K562 (cell line): ENCODE measurements at regions not wholly inside any gene's neighbourhood (a gene's known extent, or its start where the extent isn't known, plus 50 kb on each side); places are given as distances from the start of the nearest gene placed in this dataset.

Source experiments
- ATAC-seq: fragments of 200-7000 bp; cut with Tn5 transposase; 3 replicates; pipeline ENCODE4 v1.9.1; 2020; ENCODE audit warnings: moderate library complexity
- BruUV-seq: library from RNA; stranded (reverse); fragments of 400-500 nt; replicated peaks from 2 replicates; lab custom pipeline; 2021; lab: Mats Ljungman, UMichigan
- CTCF ChIA-PET: fragments of 300-600 bp; formaldehyde crosslinking; extraction: SDS; loops from one replicate; lab custom pipeline; 2021; ENCODE audit warnings: low intra/inter-chr PET ratio; lab: Yijun Ruan, JAX
- POLR2A ChIA-PET: fragments of 300-600, 350-650 bp; sonication (Branson Sonifier 250); formaldehyde crosslinking; extraction: SDS; loops from one replicate; lab custom pipeline; 2021; ENCODE audit warnings: antibody characterized with exemption, inconsistent platforms; lab: Yijun Ruan, JAX
- DNase-seq, 4 experiments: peaks; one replicate each; pipeline versions ENCODE4 v3.0.0 to v3.0.0-alpha.2; 2011 to 2018; ENCODE audit warnings: low spot score in 3 of 4, mixed read lengths in 3 of 4; ENCODE audit errors: extremely low read depth in 1 of 4
- FAIRE-seq: peaks from 2 replicates; lab custom pipeline; 2011; peaks lifted over from hg19 to GRCh38; lab: Jason Lieb, UNC
- H2AFZ ChIP-seq: 2 replicates; pipeline ENCODE4 v1.6.0; 2011; ENCODE audit warnings: low read depth, low read length, control low read depth, inconsistent platforms
- H3K27ac ChIP-seq: fragments of 200-600 bp; 3 replicates; pipeline ENCODE4 v1.8.0; 2011; ENCODE audit warnings: low read depth, mild to moderate bottlenecking, control low read depth, inconsistent platforms, low read length, moderate library complexity, mixed read lengths; ENCODE audit errors: extremely low read depth
- H3K27me3 ChIP-seq, 2 experiments: fragments of 300-600 bp in 1 of 2; 2 replicates in 1 of 2; 3 replicates in 1 of 2; pipeline versions ENCODE4 v1.6.0 to v1.8.0; 2011; ENCODE audit warnings: inconsistent platforms in 2 of 2, low read length in 2 of 2, mild to moderate bottlenecking in 1 of 2, mixed read lengths in 1 of 2, moderate library complexity in 1 of 2; ENCODE audit not compliant: control insufficient read depth in 2 of 2, insufficient read depth in 2 of 2
- H3K36me3 ChIP-seq: fragments of 300-600 bp; 3 replicates; pipeline ENCODE4 v1.8.0; 2011; ENCODE audit warnings: mild to moderate bottlenecking, low read length, inconsistent platforms; ENCODE audit not compliant: control insufficient read depth, insufficient read depth
- H3K4me1 ChIP-seq, 2 experiments: fragments of 200-600 bp in 1 of 2; replicated peaks in 1 of 2; 2 replicates in 1 of 2; 3 replicates in 1 of 2; pipeline versions ENCODE4 v1.5.1 to v1.8.0; 2011; ENCODE audit warnings: inconsistent platforms in 2 of 2, low read length in 2 of 2, mild to moderate bottlenecking in 1 of 2, mixed read lengths in 1 of 2, moderate library complexity in 1 of 2; ENCODE audit not compliant: control insufficient read depth in 2 of 2, insufficient read depth in 2 of 2
- H3K4me2 ChIP-seq: 2 replicates; pipeline ENCODE4 v1.6.1; 2011; ENCODE audit warnings: low read length, control low read depth, inconsistent platforms, mixed read lengths; ENCODE audit not compliant: insufficient read depth
- H3K4me3 ChIP-seq: fragments of 200-600 bp; sonication (generic), shearing (Covaris generic); 2 replicates; pipeline ENCODE4 v1.5.1; 2016; ENCODE audit warnings: control low read depth, inconsistent platforms
- H3K79me2 ChIP-seq: fragments of 200-600 bp; 3 replicates; pipeline ENCODE4 v1.8.0; 2011; ENCODE audit warnings: low read length, inconsistent platforms; ENCODE audit not compliant: control insufficient read depth, insufficient read depth
- H3K9ac ChIP-seq, 2 experiments: 2 replicates each; pipeline versions ENCODE4 v1.6.0 to v1.6.1; 2011; ENCODE audit warnings: low read depth in 2 of 2, low read length in 2 of 2, control low read depth in 1 of 2, inconsistent platforms in 1 of 2, mild to moderate bottlenecking in 1 of 2, mixed read lengths in 1 of 2; ENCODE audit not compliant: insufficient read depth in 1 of 2
- H3K9me1 ChIP-seq: one replicate; pipeline ENCODE4 v1.6.0; 2011; ENCODE audit warnings: inconsistent platforms, mild to moderate bottlenecking, low read length, moderate library complexity; ENCODE audit not compliant: control insufficient read depth, insufficient read depth
- H3K9me3 ChIP-seq: replicated peaks from 2 replicates; pipeline ENCODE4 v1.5.1; 2011; ENCODE audit warnings: low read depth, low read length, inconsistent platforms; ENCODE audit not compliant: control insufficient read depth, insufficient read depth
- H4K20me1 ChIP-seq: replicated peaks from 2 replicates; pipeline ENCODE4 v1.6.1; 2011; ENCODE audit warnings: low read length, inconsistent platforms, mixed read lengths; ENCODE audit not compliant: control insufficient read depth, insufficient read depth
- FOSL1 ChIP-seq: fragments of 200-800 bp; sonication (Bioruptor generic); conservative IDR thresholded peaks from 2 replicates; pipeline ENCODE4 v1.6.1; 2016; ENCODE audit warnings: missing genetic modification characterization, missing compliant biosample characterization
- JUND ChIP-seq, 2 experiments: IDR thresholded peaks; 2 replicates in 1 of 2; 3 replicates in 1 of 2; pipeline ENCODE4 v1.6.1; 2011; ENCODE audit warnings: borderline replicate concordance in 2 of 2, low read depth in 2 of 2, low read length in 2 of 2, improper control_type of control experiment in 1 of 2, missing biosample characterization in 1 of 2, missing genetic modification characterization in 1 of 2, missing genetic modification reagents in 1 of 2
- ZNF707 ChIP-seq: fragments of 250-450 bp; sonication (Bioruptor Pico); conservative IDR thresholded peaks from 2 replicates; pipeline ENCODE4 v1.8.0; 2022; ENCODE audit warnings: inconsistent platforms, mild to moderate bottlenecking, moderate library complexity
- WGBS: fragments of 100-300 bp; shearing (Covaris generic); methylation state at CpG from one replicate; pipeline ENCODE4 v1.1.6; 2016; ENCODE audit warnings: low coverage, mixed read lengths; ENCODE audit not compliant: insufficient coverage; ENCODE audit errors: missing lambda C conversion rate; 5-methylcytosine and 5-hydroxymethylcytosine counted together
- in situ Hi-C: fragments of 300-500 bp; cut with MboI; formaldehyde crosslinking; loops from 4 replicates; pipeline ENCODE4 v1.15.0; 2018; ENCODE audit warnings: inconsistent platforms, mixed read lengths
- intact Hi-C: fragments of 100-400 bp; cut with micrococcal nuclease; formaldehyde crosslinking; loops from 2 replicates; pipeline ENCODE4 v1.14.2; 2022
- TF ChIP-seq, protein P1 (sequence below): fragments of 250-450 bp; sonication (Bioruptor Pico); IDR thresholded peaks from 2 replicates; pipeline ENCODE4 v1.4.0; 2020; ENCODE audit warnings: borderline replicate concordance
- TF ChIP-seq, protein P2 (sequence below): fragments of 250-450 bp; sonication (Bioruptor Pico); IDR thresholded peaks from 2 replicates; pipeline ENCODE4 v1.5.0; 2022; ENCODE audit warnings: mild to moderate bottlenecking

GRCh38 chr2:176991411-176991810 is 221.2 kb upstream of the HNRNPA3 start (continued):
- TF ChIP-seq, protein P1, sequence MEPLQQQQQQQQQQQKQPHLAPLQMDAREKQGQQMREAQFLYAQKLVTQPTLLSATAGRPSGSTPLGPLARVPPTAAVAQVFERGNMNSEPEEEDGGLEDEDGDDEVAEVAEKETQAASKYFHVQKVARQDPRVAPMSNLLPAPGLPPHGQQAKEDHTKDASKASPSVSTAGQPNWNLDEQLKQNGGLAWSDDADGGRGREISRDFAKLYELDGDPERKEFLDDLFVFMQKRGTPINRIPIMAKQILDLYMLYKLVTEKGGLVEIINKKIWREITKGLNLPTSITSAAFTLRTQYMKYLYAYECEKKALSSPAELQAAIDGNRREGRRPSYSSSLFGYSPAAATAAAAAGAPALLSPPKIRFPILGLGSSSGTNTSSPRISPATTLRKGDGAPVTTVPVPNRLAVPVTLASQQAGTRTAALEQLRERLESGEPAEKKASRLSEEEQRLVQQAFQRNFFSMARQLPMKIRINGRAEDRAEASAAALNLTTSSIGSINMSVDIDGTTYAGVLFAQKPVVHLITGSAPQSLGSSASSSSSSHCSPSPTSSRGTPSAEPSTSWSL: no peak
- TF ChIP-seq ZNF707 (CRISPR knock-in tag): no peak

DNA sequence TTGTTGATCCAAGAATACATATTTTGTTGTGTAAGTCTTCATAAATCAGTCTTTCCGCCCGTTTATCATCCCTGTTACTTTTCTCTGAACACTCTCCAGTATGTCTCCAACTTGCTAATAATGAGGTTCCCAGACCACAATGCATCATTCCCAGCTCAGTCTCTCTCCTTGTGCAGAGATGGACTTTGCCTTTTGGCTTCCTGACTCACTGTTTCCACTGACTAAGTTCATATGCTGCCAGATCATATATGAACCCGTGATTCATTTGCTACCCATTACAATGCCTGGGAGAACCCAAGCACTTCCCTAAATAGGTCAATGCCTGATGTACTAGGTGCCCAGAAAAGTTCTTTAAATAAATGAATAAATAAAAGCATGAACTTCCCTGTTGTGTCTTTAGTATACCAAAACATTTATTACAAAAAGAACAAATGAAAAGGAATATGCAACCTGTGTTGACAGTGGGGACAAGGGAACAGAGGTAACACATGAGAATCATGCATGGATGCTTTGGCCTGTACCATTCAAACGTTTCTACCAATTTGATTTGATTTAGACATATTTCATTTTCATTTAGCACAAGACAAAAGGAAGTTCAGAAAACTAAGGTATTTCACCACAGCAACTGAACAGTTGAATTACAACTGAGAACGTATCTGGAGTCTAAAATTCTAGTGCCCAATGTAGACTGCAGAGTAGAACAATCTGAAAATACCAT is 215.4 kb upstream of the HNRNPA3 start:
- no peak for DNase-seq
- Histone ChIP-seq H3K4me3 (no peak overlapping the region), H3K27me3 (no peaks in the 10 kb centered on the region), H3K79me2 (no peaks in the 10 kb centered on the region), H4K20me1 (no peaks in the 10 kb centered on the region), H3K9me3 (no peaks in the 10 kb centered on the region), H3K4me2 (no peak overlapping the region), H3K9ac (no peak overlapping the region), H3K27ac (no peak overlapping the region), H3K9me1 (no peaks in the 10 kb centered on the region), H3K4me1 (no peaks in the 10 kb centered on the region; a peak in 1 of 5 replicates), H3K36me3 (no peaks in the 10 kb centered on the region), H2AFZ (no peak overlapping the region)
- in situ Hi-C loops (no loop called here), intact Hi-C loops (no loop called here)
- WGBS: 7% methylated on average over 5 of the region's 5 CpGs
- TF ChIP-seq JUND (IDR thresholded peaks at IDR 0.05; ENCODE audit: borderline replicate concordance, low read depth, low read length) (no peak), JUND (tag; IDR thresholded peaks at IDR 0.05; ENCODE audit: borderline replicate concordance, low read depth, low read length) (0 out of 3 replicates have a peak, but pooled peaks have one; percentile 26), FOSL1 (tag) (0 out of 2 replicates have a peak, but pooled peaks have one; percentile 39)
- TF ChIP-seq, protein P2, sequence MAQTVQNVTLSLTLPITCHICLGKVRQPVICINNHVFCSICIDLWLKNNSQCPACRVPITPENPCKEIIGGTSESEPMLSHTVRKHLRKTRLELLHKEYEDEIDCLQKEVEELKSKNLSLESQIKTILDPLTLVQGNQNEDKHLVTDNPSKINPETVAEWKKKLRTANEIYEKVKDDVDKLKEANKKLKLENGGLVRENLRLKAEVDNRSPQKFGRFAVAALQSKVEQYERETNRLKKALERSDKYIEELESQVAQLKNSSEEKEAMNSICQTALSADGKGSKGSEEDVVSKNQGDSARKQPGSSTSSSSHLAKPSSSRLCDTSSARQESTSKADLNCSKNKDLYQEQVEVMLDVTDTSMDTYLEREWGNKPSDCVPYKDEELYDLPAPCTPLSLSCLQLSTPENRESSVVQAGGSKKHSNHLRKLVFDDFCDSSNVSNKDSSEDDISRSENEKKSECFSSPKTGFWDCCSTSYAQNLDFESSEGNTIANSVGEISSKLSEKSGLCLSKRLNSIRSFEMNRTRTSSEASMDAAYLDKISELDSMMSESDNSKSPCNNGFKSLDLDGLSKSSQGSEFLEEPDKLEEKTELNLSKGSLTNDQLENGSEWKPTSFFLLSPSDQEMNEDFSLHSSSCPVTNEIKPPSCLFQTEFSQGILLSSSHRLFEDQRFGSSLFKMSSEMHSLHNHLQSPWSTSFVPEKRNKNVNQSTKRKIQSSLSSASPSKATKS: no peak
- ChIA-PET POLR2A (no interaction called here), CTCF (no interaction called here)
- no TSS peak for BruUV-seq
- no peak for ATAC-seq
- FAIRE-seq: no peak
